NT2/D1 (cell line): ENCODE measurements at regions not wholly inside any gene's neighbourhood (a gene's known extent, or its start where the extent isn't known, plus 50 kb on each side); places are given as distances from the start of the nearest gene placed in this dataset.

Experiments
- YY1 ChIP-seq: IDR thresholded peaks from 2 replicates; pipeline ENCODE4 v1.6.1; 2011; ENCODE audit not compliant: insufficient read length, insufficient read depth
- ZNF274 ChIP-seq: IDR thresholded peaks from 2 replicates; pipeline ENCODE4 v1.6.1; 2011; ENCODE audit warnings: mild to moderate bottlenecking, low read depth, low read length

DNA sequence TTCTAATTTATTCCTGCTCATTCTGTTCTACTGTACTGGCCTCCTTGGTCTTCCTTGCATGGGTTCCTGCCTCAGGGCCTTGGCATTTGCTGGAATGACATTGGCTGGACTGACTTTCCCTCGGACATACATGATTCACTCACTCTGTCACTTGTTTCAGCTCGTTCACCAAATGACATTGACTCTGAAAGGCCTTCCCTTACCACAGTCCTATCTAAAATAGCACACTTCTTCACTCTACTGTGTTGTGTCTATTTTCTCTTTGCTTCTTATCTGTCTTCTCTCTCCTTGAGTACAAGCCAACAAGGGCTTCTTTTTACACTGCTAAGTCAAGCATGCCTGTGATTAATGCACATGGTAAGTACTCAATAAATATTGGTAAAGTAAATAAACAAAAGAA, 65.6 kb downstream of the SCG2 start:
- TF ChIP-seq ZNF274 (no peak), YY1 (no peak)
